ENCODE measurements at regions not wholly inside any gene's neighbourhood (a gene's known extent, or its start where the extent isn't known, plus 50 kb on each side); places are given as distances from the start of the nearest gene placed in this dataset.

DNA sequence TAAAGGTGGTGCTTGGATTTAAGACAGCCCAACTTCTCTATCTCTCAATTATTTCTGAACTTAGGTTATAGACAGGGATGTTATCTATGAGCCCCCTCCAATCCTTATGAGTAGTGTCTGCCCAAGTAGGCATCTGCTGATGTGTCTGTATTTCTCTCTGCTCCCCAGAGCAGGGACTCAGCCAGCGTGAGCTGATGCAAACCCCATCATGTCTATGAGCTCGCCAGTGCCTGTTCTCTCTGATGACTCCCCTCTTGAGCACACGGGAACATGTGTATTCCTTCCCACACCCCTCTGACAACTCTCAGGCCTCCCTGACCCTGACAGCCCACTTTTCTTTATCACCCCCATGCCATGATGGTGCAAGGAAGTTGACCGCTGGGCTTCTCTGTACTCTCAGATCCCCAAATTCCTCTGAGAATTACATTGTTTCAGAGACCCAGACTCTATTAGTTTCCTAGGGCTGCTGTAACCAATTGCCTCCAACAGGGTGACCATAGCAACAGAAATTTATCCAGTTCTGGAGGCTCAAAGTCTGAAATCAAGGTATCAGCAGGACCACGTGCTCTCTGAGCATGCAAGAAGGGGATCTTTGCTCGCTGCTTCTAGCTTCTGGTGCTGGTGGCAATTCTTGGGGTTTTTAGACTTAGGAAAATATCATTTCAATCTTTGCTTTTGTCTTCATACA lies 73.5 kb upstream of the ST8SIA2 start:
- no peak overlapping the region for H2AFZ ChIP-seq (ENCODE audit: low read length)
- no peak overlapping the region for H2BK5ac ChIP-seq (ENCODE audit: low read length)
- H3K79me1 ChIP-seq (ENCODE audit: low read depth, low read length), result no peaks in the 10 kb centered on the region
- no peak overlapping the region for H3K4me2 ChIP-seq (ENCODE audit: insufficient read depth, low read length, poor library complexity, severe bottlenecking)
- no peak overlapping the region for H4K91ac ChIP-seq (ENCODE audit: low read depth, low read length, poor library complexity)
- no peak overlapping the region for H2AK5ac ChIP-seq (ENCODE audit: low read depth, low read length)
- no peak overlapping the region for H4K8ac ChIP-seq (ENCODE audit: low read depth, low read length)
- H3K14ac ChIP-seq (ENCODE audit: low read length), result no peak overlapping the region
- H3K36me3 ChIP-seq (replicated peaks in 1 of 2; ENCODE audit: control insufficient read depth in 2 of 2, insufficient read depth in 2 of 2, low read length in 2 of 2), result no peaks in the 10 kb centered on the region
- WGBS, 2 donors (ENCODE audit: extremely low coverage in 2 of 2, insufficient read length in 2 of 2, insufficient replicate concordance in 1 of 2), result no CpG with 5 or more reads among the region's 6 CpGs
- DNase-seq (ENCODE audit: low spot score), result no peak
- no peak overlapping the region for H3K9ac ChIP-seq (ENCODE audit: low read depth, low read length, poor library complexity)
- no peak overlapping the region for H3K4me3 ChIP-seq (ENCODE audit: low read length in 2 of 2)
- H3K9me3 ChIP-seq (replicated peaks in 1 of 2; ENCODE audit: control insufficient read depth in 2 of 2, insufficient read depth in 1 of 2, low read depth in 1 of 2, low read length in 2 of 2), result no peaks in the 10 kb centered on the region
- H3K4ac ChIP-seq (ENCODE audit: low read length), result no peak overlapping the region
- H3K18ac ChIP-seq (ENCODE audit: low read length), result no peak overlapping the region
- H2BK15ac ChIP-seq (ENCODE audit: low read length), result no peak overlapping the region
- peaks cover 0 to 11% (median 0%) of the 10 kb centered on the region in 3 experiments for H3K27me3 ChIP-seq (ENCODE audit: control insufficient read depth in 3 of 3, insufficient read depth in 3 of 3, low read depth in 1 of 3, low read length in 3 of 3)
- H2BK120ac ChIP-seq (ENCODE audit: low read depth, low read length), result no peak overlapping the region
- no peak overlapping the region for H2BK12ac ChIP-seq (ENCODE audit: low read length)
- H3K27ac ChIP-seq (replicated peaks; ENCODE audit: low read length), result no peak overlapping the region
- H3K23ac ChIP-seq (ENCODE audit: low read depth, low read length, poor library complexity), result no peak overlapping the region
- H3K4me1 ChIP-seq (ENCODE audit: control insufficient read depth in 2 of 2, insufficient read depth in 1 of 2, low read depth in 1 of 2, low read length in 2 of 2), result peaks cover 0 to 5% of the 10 kb centered on the region in 2 donors

- no peak for DNase-seq (ENCODE audit: low spot score)
- no CpG with 5 or more reads among the region's 13 CpGs for WGBS, 2 donors (ENCODE audit: extremely low coverage in 2 of 2, insufficient read length in 2 of 2, insufficient replicate concordance in 1 of 2)
- H2AFZ ChIP-seq (ENCODE audit: low read length), result no peak overlapping the region
Observed at GRCh38 chr15:92322566-92323355, 70.9 kb upstream of the ST8SIA2 start.

DNA sequence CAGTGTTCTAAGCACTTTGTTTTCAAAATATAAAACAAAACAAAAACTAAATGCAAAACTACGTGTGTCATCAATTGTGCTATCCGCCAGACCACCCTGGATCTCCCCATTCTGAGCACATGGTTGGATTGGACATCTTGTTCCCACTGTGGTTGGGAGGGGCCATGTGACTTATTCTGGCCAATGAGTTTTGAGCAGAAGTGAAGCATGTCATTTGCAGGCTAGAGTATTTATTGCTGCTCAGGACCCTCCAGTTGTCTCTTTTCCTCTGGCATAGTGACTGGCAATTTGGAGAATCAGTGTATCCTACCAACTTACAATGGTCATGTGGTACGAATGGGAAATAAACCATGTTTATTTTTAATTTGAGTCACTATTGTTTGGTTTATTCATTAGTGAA lies 70.2 kb upstream of the ST8SIA2 start:
- Histone ChIP-seq H3K4me1 (ENCODE audit: control insufficient read depth in 2 of 2, insufficient read depth in 1 of 2, low read depth in 1 of 2, low read length in 2 of 2) (peaks cover 0 to 21% of the 10 kb centered on the region in 2 donors), H2BK5ac (ENCODE audit: low read length) (no peak overlapping the region), H2AK5ac (ENCODE audit: low read depth, low read length) (no peak overlapping the region), H4K8ac (ENCODE audit: low read depth, low read length) (no peak overlapping the region), H2BK12ac (ENCODE audit: low read length) (no peak overlapping the region), H2AFZ (ENCODE audit: low read length) (no peak overlapping the region), H3K79me1 (ENCODE audit: low read depth, low read length) (no peaks in the 10 kb centered on the region), H3K4me2 (ENCODE audit: insufficient read depth, low read length, poor library complexity, severe bottlenecking) (no peak overlapping the region), H3K4me3 (ENCODE audit: low read length in 2 of 2) (no peak overlapping the region), H3K27me3 (ENCODE audit: control insufficient read depth in 3 of 3, insufficient read depth in 3 of 3, low read depth in 1 of 3, low read length in 3 of 3) (peaks cover 0 to 6% (median 0%) of the 10 kb centered on the region in 3 experiments), H3K9ac (ENCODE audit: low read depth, low read length, poor library complexity) (no peak overlapping the region), H3K18ac (ENCODE audit: low read length) (no peak overlapping the region), H3K14ac (ENCODE audit: low read length) (no peak overlapping the region), H3K36me3 (replicated peaks in 1 of 2; ENCODE audit: control insufficient read depth in 2 of 2, insufficient read depth in 2 of 2, low read length in 2 of 2) (no peaks in the 10 kb centered on the region), H2BK120ac (ENCODE audit: low read depth, low read length) (no peak overlapping the region), H3K27ac (replicated peaks; ENCODE audit: low read length) (no peak overlapping the region), H4K91ac (ENCODE audit: low read depth, low read length, poor library complexity) (no peak overlapping the region), H2BK15ac (ENCODE audit: low read length) (no peak overlapping the region), H3K9me3 (replicated peaks in 1 of 2; ENCODE audit: control insufficient read depth in 2 of 2, insufficient read depth in 1 of 2, low read depth in 1 of 2, low read length in 2 of 2) (no peaks in the 10 kb centered on the region), H3K4ac (ENCODE audit: low read length) (no peak overlapping the region), H3K23ac (ENCODE audit: low read depth, low read length, poor library complexity) (no peak overlapping the region)
- no peak for DNase-seq (ENCODE audit: low spot score)
- no CpG with 5 or more reads among the region's 3 CpGs for WGBS, 2 donors (ENCODE audit: extremely low coverage in 2 of 2, insufficient read length in 2 of 2, insufficient replicate concordance in 1 of 2)

More at GRCh38 chr15:92322566-92323355, 70.9 kb upstream of the ST8SIA2 start:
- Histone ChIP-seq H4K91ac (ENCODE audit: low read depth, low read length, poor library complexity) (no peak overlapping the region), H3K14ac (ENCODE audit: low read length) (no peak overlapping the region), H3K27ac (replicated peaks; ENCODE audit: low read length) (no peak overlapping the region), H3K4me1 (ENCODE audit: control insufficient read depth in 2 of 2, insufficient read depth in 1 of 2, low read depth in 1 of 2, low read length in 2 of 2) (peaks cover 0 to 20% of the 10 kb centered on the region in 2 donors), H3K36me3 (replicated peaks in 1 of 2; ENCODE audit: control insufficient read depth in 2 of 2, insufficient read depth in 2 of 2, low read length in 2 of 2) (no peaks in the 10 kb centered on the region), H3K23ac (ENCODE audit: low read depth, low read length, poor library complexity) (no peak overlapping the region), H2BK120ac (ENCODE audit: low read depth, low read length) (no peak overlapping the region), H3K79me1 (ENCODE audit: low read depth, low read length) (no peaks in the 10 kb centered on the region), H3K27me3 (ENCODE audit: control insufficient read depth in 3 of 3, insufficient read depth in 3 of 3, low read depth in 1 of 3, low read length in 3 of 3) (peaks cover 0 to 6% (median 0%) of the 10 kb centered on the region in 3 experiments), H3K9me3 (replicated peaks in 1 of 2; ENCODE audit: control insufficient read depth in 2 of 2, insufficient read depth in 1 of 2, low read depth in 1 of 2, low read length in 2 of 2) (no peaks in the 10 kb centered on the region), H3K4ac (ENCODE audit: low read length) (no peak overlapping the region), H2BK12ac (ENCODE audit: low read length) (no peak overlapping the region), H2BK15ac (ENCODE audit: low read length) (no peak overlapping the region), H3K4me3 (ENCODE audit: low read length in 2 of 2) (no peak overlapping the region), H2AK5ac (ENCODE audit: low read depth, low read length) (no peak overlapping the region), H3K4me2 (ENCODE audit: insufficient read depth, low read length, poor library complexity, severe bottlenecking) (no peak overlapping the region), H3K9ac (ENCODE audit: low read depth, low read length, poor library complexity) (no peak overlapping the region), H3K18ac (ENCODE audit: low read length) (no peak overlapping the region), H4K8ac (ENCODE audit: low read depth, low read length) (no peak overlapping the region), H2BK5ac (ENCODE audit: low read length) (no peak overlapping the region)

Data from neuronal stem cell (in vitro differentiated cells).